Kidney (tissue), 13 donors: ENCODE measurements at regions not wholly inside any gene's neighbourhood (a gene's known extent, or its start where the extent isn't known, plus 50 kb on each side); places are given as distances from the start of the nearest gene placed in this dataset.

Experiments used
- DNase-seq, 5 donors: peaks; one replicate each; pipeline ENCODE4 v3.0.0-alpha.2; 2013 to 2020
- FAIRE-seq: peaks from 2 replicates; lab custom pipeline; 2012; peaks lifted over from hg19 to GRCh38; lab: Jason Lieb, UNC
- H3K27ac ChIP-seq, 2 donors: one replicate each; pipeline ENCODE4 v1.7.0; 2013; ENCODE audit warnings: low read depth in 2 of 2, low read length in 2 of 2, inconsistent platforms in 1 of 2
- H3K27me3 ChIP-seq: one replicate; pipeline ENCODE4 v1.7.1; 2013; ENCODE audit warnings: low read length, inconsistent platforms; ENCODE audit not compliant: control insufficient read depth, insufficient read depth
- H3K36me3 ChIP-seq, 3 donors: one replicate each; pipeline versions ENCODE4 v1.7.0 to v1.7.1; 2013; ENCODE audit warnings: low read length in 3 of 3, control low read depth in 1 of 3, inconsistent platforms in 1 of 3; ENCODE audit not compliant: insufficient read depth in 3 of 3, control insufficient read depth in 2 of 3
- H3K4me1 ChIP-seq, 3 donors: one replicate each; pipeline versions ENCODE4 v1.7.0 to v1.7.1; 2013; ENCODE audit warnings: low read length in 3 of 3, inconsistent platforms in 1 of 3, low read depth in 1 of 3; ENCODE audit not compliant: control insufficient read depth in 2 of 3, insufficient read depth in 2 of 3
- H3K4me3 ChIP-seq, 3 donors: one replicate each; pipeline versions ENCODE4 v1.7.0 to v1.8.1; 2013; ENCODE audit warnings: low read length in 3 of 3, control low read depth in 1 of 3, inconsistent platforms in 1 of 3
- H3K9ac ChIP-seq, 3 donors: one replicate each; pipeline versions ENCODE4 v1.7.0 to v1.7.1; 2013; ENCODE audit warnings: low read length in 3 of 3, control low read depth in 1 of 3, inconsistent platforms in 1 of 3
- H3K9me3 ChIP-seq, 3 donors: one replicate each; pipeline versions ENCODE4 v1.7.0 to v1.7.1; 2013; ENCODE audit warnings: low read length in 3 of 3, control low read depth in 1 of 3, inconsistent platforms in 1 of 3; ENCODE audit not compliant: control insufficient read depth in 2 of 3, insufficient read depth in 1 of 3
- CTCF ChIP-seq: IDR thresholded peaks from 3 replicates; pipeline ENCODE4 v1.5.1; 2012; ENCODE audit warnings: mild to moderate bottlenecking, moderate library complexity, borderline replicate concordance; ENCODE audit not compliant: insufficient read depth; ENCODE audit errors: extremely low read depth
- intact Hi-C: fragments of 100-400 bp; cut with DNase I; formaldehyde crosslinking; loops from one replicate; pipeline ENCODE4 v1.11.1; 2022
- donor health status: control.
- donor health status: control.
- donor health status: control.
- donor health status: control.
- donor health status: control.
- donor health status: DM: yes; HTN: yes; CAD: no.
- donor health status: Normal renal cell carcinoma (clear cell type).

DNA sequence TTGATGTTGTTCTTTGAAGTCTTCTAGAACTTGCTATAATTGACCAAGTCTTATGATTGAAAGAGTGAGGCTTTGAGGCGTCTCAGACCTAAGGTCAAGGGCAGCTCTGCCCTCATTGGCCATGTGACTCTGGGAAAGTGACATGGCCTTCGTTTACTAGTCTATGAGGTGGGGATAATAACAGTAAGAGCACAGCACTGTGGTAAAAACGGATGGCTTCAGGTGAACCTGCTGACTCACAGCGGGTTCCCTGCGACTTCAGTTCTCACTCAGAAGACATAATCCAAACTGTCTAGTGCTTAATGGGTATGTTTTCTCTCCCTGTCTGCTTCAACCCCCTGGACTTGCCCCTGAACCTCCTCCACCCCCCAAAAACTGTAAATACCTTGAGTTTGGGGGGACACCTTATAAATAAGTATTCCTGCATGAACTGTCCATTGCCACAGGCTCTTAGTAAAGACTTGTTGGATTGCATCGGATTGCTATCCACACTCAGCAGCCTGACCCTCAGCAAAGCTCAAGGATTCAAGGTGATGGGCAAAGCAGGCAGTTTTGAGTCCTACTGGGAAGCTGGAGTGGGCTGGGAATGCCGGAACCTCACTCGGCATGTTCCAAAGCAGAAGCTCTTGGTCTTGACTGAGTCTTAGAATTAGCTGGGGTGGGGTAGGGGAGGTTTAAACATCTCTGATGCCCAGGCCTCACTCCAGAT, 304.6 kb downstream of the KLF6 start:
- no peak for DNase-seq
- TF ChIP-seq CTCF: no peak
- Histone ChIP-seq H3K9me3 (no peaks in the 10 kb centered on the region), H3K27me3 (no peaks in the 10 kb centered on the region), H3K27ac (no peak overlapping the region), H3K4me1 (peaks cover 6 to 15% (median 10%) of the 10 kb centered on the region in 3 donors), H3K9ac (no peak overlapping the region), H3K4me3 (no peak overlapping the region), H3K36me3 (no peaks in the 10 kb centered on the region)
- intact Hi-C loops: no loop called here
- no peak for FAIRE-seq

DNA sequence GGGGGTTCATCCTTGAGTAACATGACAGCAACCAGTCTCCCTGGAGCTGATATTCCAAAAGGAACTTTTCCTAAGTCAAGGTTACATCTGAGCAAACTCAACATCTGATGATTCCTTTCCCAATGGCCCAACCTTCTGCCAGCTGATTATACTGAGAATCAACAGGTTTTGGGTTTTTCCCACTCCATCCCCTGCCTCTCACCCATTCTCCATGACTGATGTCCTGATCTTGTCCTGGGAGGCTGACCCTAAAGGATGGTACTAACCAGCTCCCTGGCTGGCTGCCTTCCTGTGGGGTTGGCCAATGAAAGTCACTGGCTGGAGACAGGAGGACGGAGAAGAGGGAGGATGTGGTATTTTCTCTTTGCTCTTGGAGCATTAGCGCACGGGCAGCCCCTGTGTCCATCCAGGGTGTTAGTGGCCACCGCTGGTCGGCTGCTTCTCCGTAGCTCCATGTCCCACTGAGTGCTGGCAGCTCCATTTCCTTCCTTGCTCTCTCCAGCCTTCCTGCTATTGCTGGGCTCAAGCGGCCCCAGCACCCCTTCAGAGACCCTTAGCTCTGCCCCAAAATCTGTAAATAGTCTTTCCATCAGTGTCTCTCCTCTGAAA, 306.2 kb upstream of the PITRM1 start:
- FAIRE-seq (no peak), DNase-seq (no peak)
- no peaks in the 10 kb centered on the region for H3K27me3 ChIP-seq
- H3K9me3 ChIP-seq: no peaks in the 10 kb centered on the region
- no peaks in the 10 kb centered on the region for H3K36me3 ChIP-seq
- no peak overlapping the region for H3K27ac ChIP-seq
- TF ChIP-seq CTCF: no peak
- H3K9ac ChIP-seq: no peak overlapping the region
- H3K4me1 ChIP-seq: peaks cover 4 to 12% (median 10%) of the 10 kb centered on the region in 3 donors
- intact Hi-C loops: no loop called here
- H3K4me3 ChIP-seq: no peak overlapping the region

DNA sequence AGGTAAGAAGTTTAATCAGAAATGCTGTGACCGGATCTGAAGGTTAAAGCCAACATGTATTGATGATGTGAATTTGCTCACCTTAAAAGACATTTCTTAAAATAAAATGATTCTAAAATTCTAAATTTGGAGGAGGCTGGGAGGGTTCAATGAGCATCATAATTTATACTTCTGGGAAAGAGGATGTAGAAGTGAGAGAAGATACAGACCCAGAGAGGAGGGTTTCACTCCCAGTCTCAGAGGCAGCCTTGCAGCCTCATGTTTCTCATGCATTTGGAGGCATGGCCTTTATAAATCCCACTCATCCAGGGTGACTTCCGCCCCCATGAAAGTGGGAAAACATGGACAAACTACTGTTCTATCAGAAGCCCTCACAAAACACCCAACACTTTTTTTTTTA, 305.6 kb upstream of the PITRM1 start:
- intact Hi-C loops: no loop called here
- Histone ChIP-seq H3K27me3 (no peaks in the 10 kb centered on the region), H3K9me3 (no peaks in the 10 kb centered on the region), H3K27ac (no peak overlapping the region), H3K4me3 (no peak overlapping the region), H3K9ac (no peak overlapping the region), H3K4me1 (peaks cover 4 to 12% (median 10%) of the 10 kb centered on the region in 3 donors), H3K36me3 (no peaks in the 10 kb centered on the region)
- FAIRE-seq (no peak), DNase-seq (no peak)
- TF ChIP-seq CTCF: no peak
